Activated naive CD8-positive, alpha-beta T cell treated with anti-CD3 and anti-CD28 coated beads, Interleukin-2, amount 50 U/mL, for 24 hours (primary cell): ENCODE measurements at regions not wholly inside any gene's neighbourhood (a gene's known extent, or its start where the extent isn't known, plus 50 kb on each side); places are given as distances from the start of the nearest gene placed in this dataset.

ENCODE experiments used
- ATAC-seq: fragments of 150-1000 bp; cut with Tn5 transposase; one replicate; pipeline ENCODE4 v1.10.0; 2021
- DNase-seq: peaks from one replicate; pipeline ENCODE4 v3.0.0; 2021
- H3K27ac Mint-ChIP-seq: one replicate; pipeline ENCODE4 v1.8.0; 2021; ENCODE audit warnings: mild to moderate bottlenecking, mixed read lengths
- H3K27me3 Mint-ChIP-seq: one replicate; pipeline ENCODE4 v1.8.0; 2021; ENCODE audit warnings: mixed read lengths
- H3K36me3 Mint-ChIP-seq: one replicate; pipeline ENCODE4 v1.8.0; 2021; ENCODE audit warnings: low read depth, mixed read lengths
- H3K4me1 Mint-ChIP-seq: one replicate; pipeline ENCODE4 v1.8.0; 2021; ENCODE audit warnings: mixed read lengths
- H3K4me3 Mint-ChIP-seq: one replicate; pipeline ENCODE4 v1.8.0; 2021; ENCODE audit warnings: mild to moderate bottlenecking, moderate library complexity, mixed read lengths
- H3K9me3 Mint-ChIP-seq: one replicate; pipeline ENCODE4 v1.8.0; 2021; ENCODE audit warnings: mixed read lengths

- no peak overlapping the region for H3K4me3 Mint-ChIP-seq
- no peaks in the 10 kb centered on the region for H3K4me1 Mint-ChIP-seq
- H3K36me3 Mint-ChIP-seq: no peaks in the 10 kb centered on the region
- no peaks in the 10 kb centered on the region for H3K9me3 Mint-ChIP-seq
- no peak for DNase-seq
- ATAC-seq: no peak
- no peak overlapping the region for H3K27ac Mint-ChIP-seq
- peaks cover 3% of the 10 kb centered on the region for H3K27me3 Mint-ChIP-seq
Measured at GRCh38 chr4:35820003-35820402, 424.3 kb downstream of the ARAP2 start.

- no peak for DNase-seq
- ATAC-seq: no peak
- Mint-ChIP-seq H3K27me3 (peaks cover 3% of the 10 kb centered on the region), H3K4me3 (no peak overlapping the region), H3K27ac (no peak overlapping the region), H3K4me1 (no peaks in the 10 kb centered on the region), H3K36me3 (no peaks in the 10 kb centered on the region), H3K9me3 (no peaks in the 10 kb centered on the region)
Measured at GRCh38 chr4:35824231-35824630, 420.1 kb downstream of the ARAP2 start.

- DNase-seq (no peak), ATAC-seq (no peak)
- H3K27ac Mint-ChIP-seq: no peak overlapping the region
- no peaks in the 10 kb centered on the region for H3K36me3 Mint-ChIP-seq
- no peaks in the 10 kb centered on the region for H3K9me3 Mint-ChIP-seq
- H3K4me1 Mint-ChIP-seq: no peaks in the 10 kb centered on the region
- H3K4me3 Mint-ChIP-seq: no peak overlapping the region
- H3K27me3 Mint-ChIP-seq: no peaks in the 10 kb centered on the region
Measured at GRCh38 chr4:35835893-35836292, 408.4 kb downstream of the ARAP2 start.

GRCh38 chr4:35836596-35836995 is 407.7 kb downstream of the ARAP2 start:
- ATAC-seq (no peak), DNase-seq (no peak)
- H3K4me3 Mint-ChIP-seq: no peak overlapping the region
- H3K36me3 Mint-ChIP-seq: no peaks in the 10 kb centered on the region
- no peaks in the 10 kb centered on the region for H3K27me3 Mint-ChIP-seq
- H3K9me3 Mint-ChIP-seq: no peaks in the 10 kb centered on the region
- no peak overlapping the region for H3K27ac Mint-ChIP-seq
- H3K4me1 Mint-ChIP-seq: no peaks in the 10 kb centered on the region

GRCh38 chr4:35867057-35867456 is 377.3 kb downstream of the ARAP2 start:
- no peak for ATAC-seq
- Mint-ChIP-seq H3K9me3 (no peaks in the 10 kb centered on the region), H3K4me3 (no peak overlapping the region), H3K27me3 (no peaks in the 10 kb centered on the region), H3K36me3 (no peaks in the 10 kb centered on the region), H3K4me1 (no peaks in the 10 kb centered on the region), H3K27ac (no peak overlapping the region)
- no peak for DNase-seq

- no peak for ATAC-seq
- Mint-ChIP-seq H3K9me3 (no peaks in the 10 kb centered on the region), H3K4me3 (no peak overlapping the region)
Measured at GRCh38 chr4:35872273-35872672, 372.0 kb downstream of the ARAP2 start.

GRCh38 chr4:35879479-35879878 is 364.8 kb downstream of the ARAP2 start:
- DNase-seq: no peak
- Mint-ChIP-seq H3K4me3 (no peak overlapping the region), H3K4me1 (no peaks in the 10 kb centered on the region), H3K27me3 (peaks cover 2% of the 10 kb centered on the region), H3K36me3 (no peaks in the 10 kb centered on the region), H3K27ac (no peak overlapping the region), H3K9me3 (no peaks in the 10 kb centered on the region)
- no peak for ATAC-seq

More at GRCh38 chr4:35872273-35872672, 372.0 kb downstream of the ARAP2 start:
- no peak for DNase-seq
- Mint-ChIP-seq H3K27me3 (no peaks in the 10 kb centered on the region), H3K4me1 (no peaks in the 10 kb centered on the region), H3K27ac (no peak overlapping the region), H3K36me3 (no peaks in the 10 kb centered on the region)

- Mint-ChIP-seq H3K27me3 (peaks cover 8% of the 10 kb centered on the region), H3K27ac (no peak overlapping the region)
Measured at GRCh38 chr4:35883108-35883507, 361.2 kb downstream of the ARAP2 start.

GRCh38 chr4:35884714-35885480 is 359.4 kb downstream of the ARAP2 start:
- Mint-ChIP-seq H3K4me3 (no peak overlapping the region), H3K27me3 (peaks cover 9% of the 10 kb centered on the region), H3K27ac (no peak overlapping the region), H3K9me3 (peaks cover 3% of the 10 kb centered on the region), H3K4me1 (no peaks in the 10 kb centered on the region), H3K36me3 (no peaks in the 10 kb centered on the region)
- DNase-seq: no peak
- ATAC-seq: no peak

More at GRCh38 chr4:35883108-35883507, 361.2 kb downstream of the ARAP2 start:
- no peak for DNase-seq
- no peaks in the 10 kb centered on the region for H3K36me3 Mint-ChIP-seq
- H3K9me3 Mint-ChIP-seq: peaks cover 3% of the 10 kb centered on the region
- H3K4me3 Mint-ChIP-seq: no peak overlapping the region
- H3K4me1 Mint-ChIP-seq: no peaks in the 10 kb centered on the region
- ATAC-seq: no peak

- Mint-ChIP-seq H3K4me1 (no peaks in the 10 kb centered on the region), H3K9me3 (no peaks in the 10 kb centered on the region), H3K36me3 (no peaks in the 10 kb centered on the region), H3K27ac (no peak overlapping the region), H3K4me3 (no peak overlapping the region), H3K27me3 (peaks cover 6% of the 10 kb centered on the region)
- ATAC-seq (no peak), DNase-seq (no peak)
Measured at GRCh38 chr4:35897808-35898207, 346.5 kb downstream of the ARAP2 start.

- H3K4me3 Mint-ChIP-seq: no peak overlapping the region
- H3K4me1 Mint-ChIP-seq: no peaks in the 10 kb centered on the region
- peaks cover 6% of the 10 kb centered on the region for H3K27me3 Mint-ChIP-seq
- H3K36me3 Mint-ChIP-seq: no peaks in the 10 kb centered on the region
- H3K9me3 Mint-ChIP-seq: no peaks in the 10 kb centered on the region
- no peak overlapping the region for H3K27ac Mint-ChIP-seq
- DNase-seq (no peak), ATAC-seq (no peak)
Measured at GRCh38 chr4:35900286-35901243, 343.7 kb downstream of the ARAP2 start.

GRCh38 chr4:35912174-35912573 is 332.1 kb downstream of the ARAP2 start:
- H3K36me3 Mint-ChIP-seq: no peaks in the 10 kb centered on the region

GRCh38 chr4:35918491-35918977 is 325.8 kb downstream of the ARAP2 start:
- Mint-ChIP-seq H3K9me3 (no peaks in the 10 kb centered on the region), H3K27ac (no peak overlapping the region), H3K4me1 (no peaks in the 10 kb centered on the region), H3K36me3 (no peaks in the 10 kb centered on the region), H3K27me3 (peaks cover 4% of the 10 kb centered on the region), H3K4me3 (no peak overlapping the region)
- DNase-seq: no peak
- no peak for ATAC-seq

More at GRCh38 chr4:35912174-35912573, 332.1 kb downstream of the ARAP2 start:
- H3K27me3 Mint-ChIP-seq: no peaks in the 10 kb centered on the region
- no peak for DNase-seq
- H3K9me3 Mint-ChIP-seq: peaks cover 5% of the 10 kb centered on the region
- H3K4me1 Mint-ChIP-seq: no peaks in the 10 kb centered on the region
- no peak overlapping the region for H3K4me3 Mint-ChIP-seq
- H3K27ac Mint-ChIP-seq: no peak overlapping the region
- no peak for ATAC-seq

- peak; percentile 73 for ATAC-seq
- DNase-seq: no peak
- Mint-ChIP-seq H3K4me3 (no peak overlapping the region), H3K27ac (no peak overlapping the region), H3K4me1 (no peaks in the 10 kb centered on the region), H3K9me3 (no peaks in the 10 kb centered on the region), H3K27me3 (peaks cover 3% of the 10 kb centered on the region), H3K36me3 (no peaks in the 10 kb centered on the region)
Measured at GRCh38 chr4:35925806-35926205, 318.5 kb downstream of the ARAP2 start.

- no peaks in the 10 kb centered on the region for H3K4me1 Mint-ChIP-seq
- H3K27me3 Mint-ChIP-seq: peaks cover 3% of the 10 kb centered on the region
- ATAC-seq (no peak), DNase-seq (no peak)
- H3K27ac Mint-ChIP-seq: no peak overlapping the region
- no peaks in the 10 kb centered on the region for H3K9me3 Mint-ChIP-seq
- no peaks in the 10 kb centered on the region for H3K36me3 Mint-ChIP-seq
- H3K4me3 Mint-ChIP-seq: no peak overlapping the region
Measured at GRCh38 chr4:35926788-35927187, 317.5 kb downstream of the ARAP2 start.
